Endothelial cell of umbilical vein (primary cell): ENCODE measurements at regions not wholly inside any gene's neighbourhood (a gene's known extent, or its start where the extent isn't known, plus 50 kb on each side); places are given as distances from the start of the nearest gene placed in this dataset.

Source experiments
- BruUV-seq: library from RNA; stranded (reverse); fragments of 400-500 nt; replicated peaks from 2 replicates; lab custom pipeline; 2021; lab: Mats Ljungman, UMichigan
- CTCF ChIA-PET: fragments of 300-600, 350-600 bp; sonication (Branson Sonifier 250); formaldehyde crosslinking; loops from one replicate; lab custom pipeline; 2021; ENCODE audit warnings: antibody characterized with exemption, inconsistent platforms; lab: Charles Lee
- POLR2A ChIA-PET: fragments of 300-600, 350-600 bp; sonication (Branson Sonifier 250); formaldehyde crosslinking; loops from one replicate; lab custom pipeline; 2021; ENCODE audit warnings: antibody characterized with exemption, inconsistent platforms; lab: Charles Lee
- DNase-seq: peaks from one replicate; pipeline ENCODE4 v3.0.0-alpha.2; 2011; ENCODE audit warnings: low read depth, low spot score
- FAIRE-seq: peaks from 2 replicates; lab custom pipeline; 2011; peaks lifted over from hg19 to GRCh38; lab: Jason Lieb, UNC
- H2AFZ ChIP-seq: 2 replicates; pipeline ENCODE4 v1.6.0; 2012; ENCODE audit warnings: low read depth, low read length, control low read depth, inconsistent platforms
- H3K27ac ChIP-seq: 2 replicates; pipeline ENCODE4 v1.5.1; 2011; ENCODE audit warnings: low read depth, mild to moderate bottlenecking, control low read depth, low read length, moderate library complexity; ENCODE audit not compliant: insufficient read depth
- H3K27me3 ChIP-seq, 2 experiments: 2 replicates each; pipeline versions ENCODE4 v1.6.0 to v1.6.1; 2011; ENCODE audit warnings: low read length in 2 of 2, mixed read lengths in 1 of 2; ENCODE audit not compliant: control insufficient read depth in 2 of 2, insufficient read depth in 2 of 2
- H3K36me3 ChIP-seq, 2 experiments: 2 replicates in 1 of 2; 3 replicates in 1 of 2; pipeline ENCODE4 v1.5.1; 2011; ENCODE audit warnings: low read length in 2 of 2, mild to moderate bottlenecking in 1 of 2, moderate library complexity in 1 of 2; ENCODE audit not compliant: control insufficient read depth in 2 of 2, insufficient read depth in 2 of 2; ENCODE audit errors: extremely low read depth in 1 of 2
- H3K4me1 ChIP-seq: 3 replicates; pipeline ENCODE4 v1.5.1; 2011; ENCODE audit warnings: mild to moderate bottlenecking, low read length; ENCODE audit not compliant: control insufficient read depth, insufficient read depth; ENCODE audit errors: extremely low read depth
- H3K4me2 ChIP-seq: 2 replicates; pipeline ENCODE4 v1.6.1; 2011; ENCODE audit warnings: low read length, control low read depth, mixed read lengths; ENCODE audit not compliant: insufficient read depth
- H3K4me3 ChIP-seq, 3 experiments: fragments of 200-600 bp in 1 of 3; sonication (generic), shearing (Covaris generic) in 1 of 3; replicated peaks in 1 of 3; 2 replicates each; pipeline ENCODE4 v1.5.1; 2011 to 2016; ENCODE audit warnings: control low read depth in 3 of 3, low read length in 3 of 3, mild to moderate bottlenecking in 2 of 3, inconsistent platforms in 1 of 3, low read depth in 1 of 3, moderate library complexity in 1 of 3; ENCODE audit not compliant: insufficient read depth in 1 of 3
- H3K79me2 ChIP-seq: 2 replicates; pipeline ENCODE4 v1.6.0; 2012; ENCODE audit warnings: low read length, inconsistent platforms; ENCODE audit not compliant: control insufficient read depth, insufficient read depth
- H3K9ac ChIP-seq: replicated peaks from 2 replicates; pipeline ENCODE3; 2011; ENCODE audit warnings: low read length, control low read depth; ENCODE audit not compliant: insufficient read depth; ENCODE audit errors: extremely low read depth
- H3K9me1 ChIP-seq: replicated peaks from 3 replicates; pipeline ENCODE4 v1.6.0; 2011; ENCODE audit warnings: mild to moderate bottlenecking, low read length; ENCODE audit not compliant: control insufficient read depth, insufficient read depth; ENCODE audit errors: extremely low read depth
- H3K9me3 ChIP-seq: replicated peaks from 2 replicates; pipeline ENCODE4 v1.5.1; 2012; ENCODE audit warnings: low read length, inconsistent platforms; ENCODE audit not compliant: control insufficient read depth, insufficient read depth
- H4K20me1 ChIP-seq: replicated peaks from 2 replicates; pipeline ENCODE3; 2011; ENCODE audit warnings: mild to moderate bottlenecking, low read length; ENCODE audit not compliant: control insufficient read depth, insufficient read depth; ENCODE audit errors: extremely low read depth
- EZH2 ChIP-seq: IDR thresholded peaks from 2 replicates; pipeline ENCODE4 v1.6.1; 2012; ENCODE audit warnings: borderline replicate concordance, low read depth, mild to moderate bottlenecking, moderate library complexity, low read length, inconsistent platforms; ENCODE audit not compliant: severe bottlenecking
- FOS ChIP-seq: IDR thresholded peaks from 2 replicates; pipeline ENCODE4 v1.6.1; 2011; ENCODE audit warnings: mild to moderate bottlenecking, low read length, moderate library complexity, borderline replicate concordance; ENCODE audit not compliant: insufficient read depth
- GATA2 ChIP-seq: IDR thresholded peaks from 2 replicates; pipeline ENCODE4 v1.7.0; 2011; ENCODE audit warnings: low read depth, mild to moderate bottlenecking, moderate library complexity, mixed read lengths, low read length; ENCODE audit not compliant: insufficient read length, insufficient read depth
- JUN ChIP-seq: IDR thresholded peaks from 2 replicates; pipeline ENCODE4 v1.6.1; 2011; ENCODE audit warnings: borderline replicate concordance, low read depth; ENCODE audit not compliant: insufficient read length, insufficient read depth
- MYC ChIP-seq: IDR thresholded peaks from one replicate; pipeline ENCODE4 v1.6.1; 2011; ENCODE audit warnings: mild to moderate bottlenecking, low read depth, low read length
- POLR2A ChIP-seq: IDR thresholded peaks from 2 replicates; pipeline ENCODE4 v1.6.1; 2012; ENCODE audit warnings: low read depth, mild to moderate bottlenecking, control low read depth, low read length
- POLR2AphosphoS5 ChIP-seq: IDR thresholded peaks from 2 replicates; pipeline ENCODE4 v1.6.1; 2012; ENCODE audit warnings: low read depth, mild to moderate bottlenecking, control low read depth, low read length, moderate library complexity; ENCODE audit not compliant: insufficient read depth
- dilution Hi-C: fragments of 300-500 bp; cut with MboI; formaldehyde crosslinking; loops from one replicate; pipeline ENCODE4 v1.15.0; 2019; ENCODE audit warnings: low sequenced_read_pairs; ENCODE audit not compliant: extremely low pct_ligation_motif_present
- intact Hi-C: fragments of 100-400 bp; cut with micrococcal nuclease; formaldehyde crosslinking; loops from one replicate; pipeline ENCODE4 v1.10.0; 2022
- TF ChIP-seq, protein P1 (sequence below), 2 donors: IDR thresholded peaks; 1 replicate in 1 of 2; 2 replicates in 1 of 2; pipeline ENCODE4 v1.5.1; 2011; ENCODE audit warnings: low read length in 2 of 2, mild to moderate bottlenecking in 2 of 2, moderate library complexity in 2 of 2, control low read depth in 1 of 2, inconsistent platforms in 1 of 2, low read depth in 1 of 2; ENCODE audit not compliant: insufficient read depth in 1 of 2; ENCODE audit errors: extremely low read depth in 1 of 2
- TF ChIP-seq, protein P2 (sequence below): IDR thresholded peaks from 2 replicates; pipeline ENCODE4 v1.6.1; 2011; ENCODE audit not compliant: insufficient read depth, insufficient read length

DNA sequence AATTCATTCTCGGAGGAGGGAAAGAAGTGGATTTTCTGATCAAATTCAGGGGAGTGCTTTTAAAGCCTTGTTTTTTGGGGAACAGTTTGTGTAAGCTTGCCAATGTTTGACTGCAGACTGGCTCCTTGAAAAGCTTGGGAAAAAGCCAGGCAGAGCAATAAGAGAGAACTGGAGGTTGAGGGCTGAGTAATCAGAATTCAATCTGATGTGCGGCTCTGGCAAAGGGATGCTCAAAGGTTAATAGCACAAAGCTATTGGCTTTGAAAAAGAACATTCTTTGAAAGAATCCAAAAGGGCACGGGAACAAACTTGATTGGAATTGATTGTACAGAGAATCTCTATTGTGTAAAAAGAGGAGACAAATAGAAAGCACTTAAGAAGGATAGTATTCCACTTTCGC is 279.3 kb downstream of the YTHDC2 start:
- FAIRE-seq, result no peak
- H3K27me3 ChIP-seq, result peaks cover 0 to 5% of the 10 kb centered on the region in 2 experiments
- dilution Hi-C loops (no loop called here), intact Hi-C loops (no loop called here)
- no peak for DNase-seq
- TF ChIP-seq, protein P1, sequence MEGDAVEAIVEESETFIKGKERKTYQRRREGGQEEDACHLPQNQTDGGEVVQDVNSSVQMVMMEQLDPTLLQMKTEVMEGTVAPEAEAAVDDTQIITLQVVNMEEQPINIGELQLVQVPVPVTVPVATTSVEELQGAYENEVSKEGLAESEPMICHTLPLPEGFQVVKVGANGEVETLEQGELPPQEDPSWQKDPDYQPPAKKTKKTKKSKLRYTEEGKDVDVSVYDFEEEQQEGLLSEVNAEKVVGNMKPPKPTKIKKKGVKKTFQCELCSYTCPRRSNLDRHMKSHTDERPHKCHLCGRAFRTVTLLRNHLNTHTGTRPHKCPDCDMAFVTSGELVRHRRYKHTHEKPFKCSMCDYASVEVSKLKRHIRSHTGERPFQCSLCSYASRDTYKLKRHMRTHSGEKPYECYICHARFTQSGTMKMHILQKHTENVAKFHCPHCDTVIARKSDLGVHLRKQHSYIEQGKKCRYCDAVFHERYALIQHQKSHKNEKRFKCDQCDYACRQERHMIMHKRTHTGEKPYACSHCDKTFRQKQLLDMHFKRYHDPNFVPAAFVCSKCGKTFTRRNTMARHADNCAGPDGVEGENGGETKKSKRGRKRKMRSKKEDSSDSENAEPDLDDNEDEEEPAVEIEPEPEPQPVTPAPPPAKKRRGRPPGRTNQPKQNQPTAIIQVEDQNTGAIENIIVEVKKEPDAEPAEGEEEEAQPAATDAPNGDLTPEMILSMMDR (IDR thresholded peaks at IDR 0.05; ENCODE audit: extremely low read depth in 1 of 2, insufficient read depth in 1 of 2, low read depth in 1 of 2, low read length in 2 of 2), result no peak
- TF ChIP-seq MYC (no peak), POLR2AphosphoS5 (no peak), EZH2 (no peak), POLR2A (no peak), FOS (no peak), JUN (no peak), GATA2 (no peak)
- TF ChIP-seq, protein P2, sequence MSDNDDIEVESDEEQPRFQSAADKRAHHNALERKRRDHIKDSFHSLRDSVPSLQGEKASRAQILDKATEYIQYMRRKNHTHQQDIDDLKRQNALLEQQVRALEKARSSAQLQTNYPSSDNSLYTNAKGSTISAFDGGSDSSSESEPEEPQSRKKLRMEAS, result no peak
- H3K27ac ChIP-seq, result no peak overlapping the region
- H4K20me1 ChIP-seq, result no peaks in the 10 kb centered on the region
- no peak overlapping the region for H3K4me2 ChIP-seq
- no peaks in the 10 kb centered on the region for H3K9me3 ChIP-seq
- H3K9ac ChIP-seq, result no peak overlapping the region
- H3K36me3 ChIP-seq, result no peaks in the 10 kb centered on the region
- H3K4me1 ChIP-seq, result no peaks in the 10 kb centered on the region
- no peak overlapping the region for H3K4me3 ChIP-seq
- H2AFZ ChIP-seq, result no peak overlapping the region
- no peaks in the 10 kb centered on the region for H3K9me1 ChIP-seq
- ChIA-PET POLR2A (no interaction called here), CTCF (no interaction called here)
- H3K79me2 ChIP-seq, result no peaks in the 10 kb centered on the region
- BruUV-seq, result no TSS peak
